Mucosa of descending colon (tissue), 3 donors: ENCODE measurements at regions not wholly inside any gene's neighbourhood (a gene's known extent, or its start where the extent isn't known, plus 50 kb on each side); places are given as distances from the start of the nearest gene placed in this dataset.

Experiments used
- ATAC-seq: fragments of 200-7000 bp; cut with Tn5 transposase; one replicate; pipeline ENCODE4 v1.9.1; 2020; ENCODE audit warnings: mild to moderate bottlenecking, moderate library complexity
- DNase-seq, 3 donors: peaks; one replicate each; pipeline ENCODE4 v3.0.0-alpha.2; 2020
- H3K36me3 ChIP-seq: fragments of 200-600 bp; one replicate; pipeline ENCODE4 v1.8.0; 2021; ENCODE audit warnings: low read depth, mild to moderate bottlenecking
- H3K4me1 ChIP-seq: fragments of 200-600 bp; one replicate; pipeline ENCODE4 v1.8.0; 2021; ENCODE audit warnings: low read depth, mild to moderate bottlenecking
- H3K4me3 ChIP-seq: fragments of 200-600 bp; one replicate; pipeline ENCODE4 v1.8.0; 2021; ENCODE audit warnings: mild to moderate bottlenecking
- H3K9me3 ChIP-seq: fragments of 200-600 bp; one replicate; pipeline ENCODE4 v1.8.0; 2021; ENCODE audit warnings: mild to moderate bottlenecking
- intact Hi-C, 2 donors: fragments of 100-400 bp; cut with DNase I in 1 of 2; cut with micrococcal nuclease in 1 of 2; formaldehyde crosslinking; loops; one replicate each; pipeline versions ENCODE4 v1.11.0 to v1.11.1; 2022; cut with DNase I, micrococcal nuclease
- TF ChIP-seq, protein P1 (sequence below): fragments of 200-600 bp; IDR thresholded peaks from one replicate; pipeline ENCODE4 v1.8.0; 2022; ENCODE audit warnings: antibody characterized with exemption, mild to moderate bottlenecking
- donor health status: DM: no; HTN: no; CAD: no; lungs with moderate emphysema.
- donor health status: DM: no; HTN: no; CAD: no.
- donor health status: DM: no; HTN: yes; CAD: no.

DNA sequence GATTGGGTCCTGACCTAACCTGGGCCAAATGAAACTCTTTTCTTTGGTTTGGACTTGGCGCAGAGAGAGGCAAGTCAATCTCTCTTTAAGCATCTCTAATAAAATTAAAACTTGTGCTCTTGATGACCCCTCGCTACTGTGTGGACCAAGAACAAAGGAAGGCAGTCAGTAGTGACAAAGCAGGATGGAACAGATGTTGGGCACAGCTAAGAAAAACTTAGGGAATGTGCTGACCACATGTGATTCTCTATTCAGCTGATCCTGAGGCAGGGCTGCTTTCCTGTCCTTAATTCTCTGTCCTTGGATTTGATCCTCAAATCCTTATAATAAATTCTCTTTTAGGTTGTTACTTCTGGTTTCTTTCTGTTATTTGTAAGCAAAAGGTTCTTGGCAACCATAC is 259.9 kb downstream of the ZIC1 start:
- H3K4me3 ChIP-seq, result no peak overlapping the region
- no peaks in the 10 kb centered on the region for H3K36me3 ChIP-seq
- intact Hi-C loops, result no loop called here
- DNase-seq, result no peak
- no peak for ATAC-seq
- TF ChIP-seq, protein P1, sequence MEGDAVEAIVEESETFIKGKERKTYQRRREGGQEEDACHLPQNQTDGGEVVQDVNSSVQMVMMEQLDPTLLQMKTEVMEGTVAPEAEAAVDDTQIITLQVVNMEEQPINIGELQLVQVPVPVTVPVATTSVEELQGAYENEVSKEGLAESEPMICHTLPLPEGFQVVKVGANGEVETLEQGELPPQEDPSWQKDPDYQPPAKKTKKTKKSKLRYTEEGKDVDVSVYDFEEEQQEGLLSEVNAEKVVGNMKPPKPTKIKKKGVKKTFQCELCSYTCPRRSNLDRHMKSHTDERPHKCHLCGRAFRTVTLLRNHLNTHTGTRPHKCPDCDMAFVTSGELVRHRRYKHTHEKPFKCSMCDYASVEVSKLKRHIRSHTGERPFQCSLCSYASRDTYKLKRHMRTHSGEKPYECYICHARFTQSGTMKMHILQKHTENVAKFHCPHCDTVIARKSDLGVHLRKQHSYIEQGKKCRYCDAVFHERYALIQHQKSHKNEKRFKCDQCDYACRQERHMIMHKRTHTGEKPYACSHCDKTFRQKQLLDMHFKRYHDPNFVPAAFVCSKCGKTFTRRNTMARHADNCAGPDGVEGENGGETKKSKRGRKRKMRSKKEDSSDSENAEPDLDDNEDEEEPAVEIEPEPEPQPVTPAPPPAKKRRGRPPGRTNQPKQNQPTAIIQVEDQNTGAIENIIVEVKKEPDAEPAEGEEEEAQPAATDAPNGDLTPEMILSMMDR, result no peak
- H3K4me1 ChIP-seq, result no peaks in the 10 kb centered on the region
- H3K9me3 ChIP-seq, result no peaks in the 10 kb centered on the region

DNA sequence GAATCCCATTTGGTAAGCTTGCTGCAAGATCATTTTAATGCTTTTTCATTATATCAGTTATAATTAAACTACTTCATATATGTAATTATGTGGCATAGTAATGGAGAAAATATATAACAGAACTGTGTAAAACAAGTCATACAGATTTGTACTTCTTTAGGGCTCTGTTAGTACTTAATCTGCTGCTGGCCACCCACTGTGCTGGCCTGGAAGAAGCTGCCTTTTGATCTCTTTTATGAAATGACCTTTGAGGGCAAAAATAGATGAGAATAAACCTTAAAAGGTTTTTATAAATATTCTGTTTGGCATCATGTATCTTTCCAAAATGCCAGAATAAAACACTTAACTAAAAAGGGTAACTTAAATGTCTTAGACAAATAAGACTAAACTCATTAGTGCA is 262.9 kb downstream of the ZIC1 start:
- TF ChIP-seq, protein P1, result no peak
- Histone ChIP-seq H3K4me3 (no peak overlapping the region), H3K4me1 (no peaks in the 10 kb centered on the region), H3K9me3 (no peaks in the 10 kb centered on the region), H3K36me3 (no peaks in the 10 kb centered on the region)
- no peak for DNase-seq
- no peak for ATAC-seq
- intact Hi-C loops, result no loop called here

DNA sequence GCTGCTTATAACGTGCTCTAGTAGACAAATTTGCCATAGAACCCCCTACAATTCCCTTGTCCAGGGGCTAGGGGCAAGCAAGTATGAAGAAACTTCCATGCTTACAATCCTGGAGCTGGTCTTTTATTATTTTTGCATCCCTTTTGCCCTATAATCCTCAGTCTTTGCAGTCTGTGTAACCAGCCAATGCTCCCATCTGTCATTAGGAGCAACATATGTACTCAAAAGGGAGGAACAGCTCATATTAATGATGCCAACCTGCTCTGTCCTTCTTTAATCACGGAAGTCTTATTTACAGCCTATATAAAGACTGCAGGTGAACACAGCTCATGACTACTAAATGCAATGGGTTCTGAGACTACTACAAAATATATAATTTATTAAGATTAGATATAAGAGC is 263.3 kb downstream of the ZIC1 start:
- Histone ChIP-seq H3K9me3 (no peaks in the 10 kb centered on the region), H3K36me3 (no peaks in the 10 kb centered on the region), H3K4me3 (no peak overlapping the region), H3K4me1 (no peaks in the 10 kb centered on the region)
- no peak for DNase-seq
- no peak for ATAC-seq
- intact Hi-C loops, result no loop called here
- TF ChIP-seq, protein P1, result no peak

DNA sequence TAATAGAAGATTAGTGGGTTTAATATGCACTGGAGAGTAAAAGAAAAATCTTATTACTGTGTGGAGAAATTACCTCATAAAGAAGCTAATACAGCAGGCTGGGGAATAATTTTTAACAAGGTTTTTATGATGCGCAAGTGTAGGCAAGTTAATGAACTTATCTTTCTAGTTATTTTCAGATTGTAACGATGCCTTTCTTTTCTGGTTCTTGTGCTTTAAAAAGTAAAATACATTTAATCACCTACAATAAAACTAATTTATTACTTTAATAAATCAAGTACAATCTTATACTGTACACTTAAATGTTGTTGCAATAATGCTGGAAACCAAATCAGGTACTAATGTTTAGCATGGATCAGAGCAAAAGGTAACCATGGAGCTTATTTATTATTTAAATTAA is 266.6 kb downstream of the ZIC1 start:
- Histone ChIP-seq H3K4me1 (no peaks in the 10 kb centered on the region), H3K36me3 (no peaks in the 10 kb centered on the region), H3K9me3 (no peaks in the 10 kb centered on the region), H3K4me3 (no peak overlapping the region)
- DNase-seq, result no peak
- intact Hi-C loops, result no loop called here
- ATAC-seq, result no peak
- TF ChIP-seq, protein P1, result no peak

DNA sequence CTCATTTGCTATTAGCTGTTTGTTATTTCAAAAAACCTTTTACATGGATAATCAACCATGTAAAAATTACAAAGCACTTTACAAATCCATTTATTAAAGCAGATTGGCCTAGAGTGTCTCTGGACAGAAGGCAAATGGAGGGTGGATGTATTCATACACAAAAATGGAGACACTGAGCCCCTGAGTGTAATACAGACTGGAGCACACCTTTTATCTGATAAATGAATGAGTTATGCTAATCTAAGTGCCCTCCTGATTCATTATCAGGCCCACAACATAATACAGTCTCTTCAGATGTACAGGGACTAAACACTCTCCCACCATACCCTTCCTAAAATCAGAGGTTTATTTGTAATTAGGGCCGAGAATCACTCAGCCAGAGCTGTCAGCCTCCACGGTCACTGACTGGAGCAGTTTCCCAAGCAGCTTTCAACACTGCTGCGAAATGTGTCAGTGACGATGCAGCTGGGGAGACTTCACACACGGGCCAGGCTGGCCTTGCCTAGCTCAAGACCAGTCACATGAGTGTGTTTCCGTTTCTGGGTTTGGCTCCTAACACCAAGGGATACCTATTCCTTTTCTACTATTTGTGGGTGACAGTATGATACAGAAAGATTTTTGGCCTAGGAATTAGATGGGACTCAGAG is 271.8 kb downstream of the ZIC1 start:
- DNase-seq (no peak), ATAC-seq (no peak)
- no peak overlapping the region for H3K4me3 ChIP-seq

More for the DNA sequence above, 271.8 kb downstream of the ZIC1 start:
- intact Hi-C loops, result no loop called here
- Histone ChIP-seq H3K36me3 (no peaks in the 10 kb centered on the region), H3K9me3 (peaks cover 2% of the 10 kb centered on the region), H3K4me1 (no peaks in the 10 kb centered on the region)
- TF ChIP-seq, protein P1, result no peak
